HepG2 (cell line): ENCODE measurements at regions not wholly inside any gene's neighbourhood (a gene's known extent, or its start where the extent isn't known, plus 50 kb on each side); places are given as distances from the start of the nearest gene placed in this dataset.

ENCODE experiments used
- ATAC-seq: fragments of 200-7000 bp; cut with Tn5 transposase; 3 replicates; pipeline ENCODE4 v1.9.1; 2020; ENCODE audit warnings: mild to moderate bottlenecking, moderate library complexity
- BruUV-seq: library from RNA; stranded (reverse); fragments of 400-500 nt; replicated peaks from 2 replicates; lab custom pipeline; 2021; lab: Mats Ljungman, UMichigan
- CTCF ChIA-PET: fragments of 300-600 bp; formaldehyde crosslinking; extraction: SDS; loops from one replicate; lab custom pipeline; 2021; ENCODE audit warnings: low total read pairs, inconsistent platforms, low intra/inter-chr PET ratio; lab: Yijun Ruan, JAX
- POLR2A ChIA-PET: fragments of 350-600 bp; sonication (Branson Sonifier 250); formaldehyde crosslinking; loops from one replicate; lab custom pipeline; 2020; ENCODE audit warnings: antibody characterized with exemption, inconsistent platforms; lab: Yijun Ruan, JAX
- DNase-seq: peaks from one replicate; pipeline ENCODE4 v3.0.0-alpha.2; 2015; ENCODE audit warnings: low spot score
- FAIRE-seq: peaks from 3 replicates; lab custom pipeline; 2011; peaks lifted over from hg19 to GRCh38; lab: Jason Lieb, UNC
- H2AFZ ChIP-seq: one replicate; pipeline ENCODE4 v1.6.1; 2011; ENCODE audit warnings: low read length, inconsistent platforms
- H3K27ac ChIP-seq: fragments of 300-600 bp; 3 replicates; pipeline ENCODE4 v1.8.0; 2011; ENCODE audit warnings: mixed run types, mild to moderate bottlenecking, mixed read lengths, low read length, inconsistent platforms; ENCODE audit not compliant: insufficient read depth; ENCODE audit errors: extremely low read length
- H3K27me3 ChIP-seq, 2 experiments: fragments of 200-600 bp in 1 of 2; 2 replicates in 1 of 2; 3 replicates in 1 of 2; pipeline versions ENCODE4 v1.6.0 to v1.8.0; 2011; ENCODE audit warnings: low read length in 2 of 2, mild to moderate bottlenecking in 2 of 2, moderate library complexity in 2 of 2, inconsistent platforms in 1 of 2; ENCODE audit not compliant: insufficient read depth in 2 of 2, control insufficient read depth in 1 of 2
- H3K36me3 ChIP-seq, 2 experiments: fragments of 200-600 bp in 1 of 2; replicated peaks in 1 of 2; 2 replicates in 1 of 2; 3 replicates in 1 of 2; pipeline versions ENCODE4 v1.5.1 to v1.8.0; 2011; ENCODE audit warnings: low read length in 2 of 2, inconsistent platforms in 1 of 2; ENCODE audit not compliant: insufficient read depth in 2 of 2, control insufficient read depth in 1 of 2
- H3K4me1 ChIP-seq: 2 replicates; pipeline ENCODE4 v1.5.1; 2012; ENCODE audit warnings: low read length, inconsistent platforms; ENCODE audit not compliant: insufficient read depth
- H3K4me2 ChIP-seq: 2 replicates; pipeline ENCODE4 v1.6.0; 2011; ENCODE audit warnings: low read depth, low read length, inconsistent platforms
- H3K4me3 ChIP-seq, 3 experiments: fragments of 200-600 bp in 1 of 3; sonication (generic), shearing (Covaris generic) in 1 of 3; replicated peaks in 1 of 3; 2 replicates each; pipeline ENCODE4 v1.5.1; 2011 to 2016; ENCODE audit warnings: low read length in 3 of 3, inconsistent platforms in 2 of 3, low read depth in 2 of 3, mild to moderate bottlenecking in 2 of 3, control low read depth in 1 of 3, mixed read lengths in 1 of 3; ENCODE audit not compliant: insufficient read depth in 1 of 3
- H3K79me2 ChIP-seq: one replicate; pipeline ENCODE4 v1.6.1; 2011; ENCODE audit warnings: low read length, inconsistent platforms; ENCODE audit not compliant: insufficient read depth
- H3K9ac ChIP-seq: 2 replicates; pipeline ENCODE4 v1.6.0; 2011; ENCODE audit warnings: mild to moderate bottlenecking, low read depth, low read length, inconsistent platforms; ENCODE audit not compliant: insufficient read depth
- H3K9me3 ChIP-seq: 2 replicates; pipeline ENCODE4 v1.5.1; 2012; ENCODE audit warnings: mild to moderate bottlenecking, low read length
- H4K20me1 ChIP-seq: 2 replicates; pipeline ENCODE4 v1.6.0; 2011; ENCODE audit warnings: inconsistent platforms, mild to moderate bottlenecking, low read length, moderate library complexity; ENCODE audit not compliant: insufficient read depth
- ELF4 ChIP-seq: sonication (generic); formaldehyde crosslinking; IDR thresholded peaks from 2 replicates; pipeline ENCODE4 v1.5.0; 2020; ENCODE audit warnings: missing genetic modification reagents, mild to moderate bottlenecking, moderate library complexity, borderline replicate concordance
- FOXC1 ChIP-seq: sonication (generic); formaldehyde crosslinking; IDR thresholded peaks from 2 replicates; pipeline ENCODE4 v1.8.0; 2022; ENCODE audit warnings: mild to moderate bottlenecking, missing genetic modification reagents, borderline replicate concordance
- GATAD1 ChIP-seq: IDR thresholded peaks from 2 replicates; pipeline ENCODE4 v1.6.1; 2016; ENCODE audit warnings: missing genetic modification reagents, missing compliant biosample characterization
- MYC ChIP-seq: sonication (generic); formaldehyde crosslinking; IDR thresholded peaks from 2 replicates; pipeline ENCODE4 v1.9.0; 2021; ENCODE audit warnings: missing genetic modification reagents, borderline replicate concordance
- SMAD1 ChIP-seq: sonication (generic); formaldehyde crosslinking; IDR thresholded peaks from 2 replicates; pipeline ENCODE4 v1.4.0; 2020; ENCODE audit warnings: missing genetic modification reagents, low read depth, mild to moderate bottlenecking, borderline replicate concordance
- SMC3 ChIP-seq: IDR thresholded peaks from 2 replicates; pipeline ENCODE4 v1.6.1; 2011; ENCODE audit warnings: low read length, improper control_type of control experiment
- SP2 ChIP-seq: sonication (generic); formaldehyde crosslinking; IDR thresholded peaks from 2 replicates; pipeline ENCODE4 v1.5.1; 2020; ENCODE audit warnings: mild to moderate bottlenecking, missing genetic modification reagents
- TERF1 ChIP-seq: sonication (generic); formaldehyde crosslinking; IDR thresholded peaks from 2 replicates; pipeline ENCODE4 v1.8.0; 2022; ENCODE audit warnings: mild to moderate bottlenecking, missing genetic modification reagents, moderate library complexity
- TFDP2 ChIP-seq: sonication (generic); formaldehyde crosslinking; IDR thresholded peaks from 2 replicates; pipeline ENCODE4 v1.4.0; 2020; ENCODE audit warnings: missing genetic modification reagents
- ZMAT3 ChIP-seq: sonication (generic); formaldehyde crosslinking; conservative IDR thresholded peaks from 2 replicates; pipeline ENCODE4 v1.7.0; 2021; ENCODE audit warnings: missing genetic modification reagents
- ZNF343 ChIP-seq: sonication (generic); formaldehyde crosslinking; IDR thresholded peaks from 2 replicates; pipeline ENCODE4 v1.4.0; 2020; ENCODE audit warnings: mild to moderate bottlenecking, missing genetic modification reagents
- ZNF503 ChIP-seq: sonication (generic); formaldehyde crosslinking; IDR thresholded peaks from 2 replicates; pipeline ENCODE4 v1.4.0; 2020; ENCODE audit warnings: missing genetic modification reagents
- ZNF557 ChIP-seq: sonication (generic); formaldehyde crosslinking; IDR thresholded peaks from 2 replicates; pipeline ENCODE4 v1.4.0; 2020; ENCODE audit warnings: missing genetic modification reagents
- ZNF570 ChIP-seq: sonication (generic); formaldehyde crosslinking; IDR thresholded peaks from 2 replicates; pipeline ENCODE4 v1.4.0; 2020; ENCODE audit warnings: mild to moderate bottlenecking, missing genetic modification reagents, borderline replicate concordance
- ZNF724P ChIP-seq: sonication (generic); formaldehyde crosslinking; IDR thresholded peaks from 2 replicates; pipeline ENCODE4 v1.8.0; 2022; ENCODE audit warnings: missing genetic modification reagents, borderline replicate concordance
- ZNF768 ChIP-seq: sonication (generic); formaldehyde crosslinking; IDR thresholded peaks from 2 replicates; pipeline ENCODE4 v1.4.0; 2020; ENCODE audit warnings: missing genetic modification reagents
- in situ Hi-C: cut with HindIII; loops from 2 replicates; pipeline ENCODE4 v1.10.0; 2017; ENCODE audit warnings: low pct_unique_long_range_greater_than_20kb; ENCODE audit not compliant: extremely low pct_ligation_motif_present
- intact Hi-C: fragments of 100-400 bp; cut with micrococcal nuclease; formaldehyde crosslinking; loops from one replicate; pipeline ENCODE4 v1.10.0; 2022; ENCODE audit not compliant: unreplicated experiment

GRCh38 chr6:148649454-148649963, 97.3 kb upstream of the UST start:
- no peak for ATAC-seq
- peaks cover 35% of the 10 kb centered on the region for H3K9me3 ChIP-seq
- no peak for FAIRE-seq

More at GRCh38 chr6:148649454-148649963, 97.3 kb upstream of the UST start:
- no peak overlapping the region for H2AFZ ChIP-seq
- no peaks in the 10 kb centered on the region for H3K27me3 ChIP-seq
- no peaks in the 10 kb centered on the region for H4K20me1 ChIP-seq
- no peak overlapping the region for H3K4me3 ChIP-seq
- no peak for DNase-seq
- H3K36me3 ChIP-seq = no peaks in the 10 kb centered on the region
- no peak overlapping the region for H3K27ac ChIP-seq
- no TSS peak for BruUV-seq
- intact Hi-C loops (no loop called here), in situ Hi-C loops (no loop called here)
- no peak overlapping the region for H3K4me2 ChIP-seq
- no peak overlapping the region for H3K9ac ChIP-seq
- CTCF ChIA-PET = no interaction called here
- TF ChIP-seq MYC (CRISPR knock-in tag) = no peak
- no peak for TF ChIP-seq ZMAT3
- TF ChIP-seq FOXC1 (CRISPR knock-in tag) = no peak
- no peak for TF ChIP-seq SP2
- no peak for TF ChIP-seq SMC3
- no peak for TF ChIP-seq ZNF503 (CRISPR knock-in tag)
- TF ChIP-seq TFDP2 (CRISPR knock-in tag) = no peak
- TF ChIP-seq ZNF768 (CRISPR knock-in tag) = no peak
- no peak for TF ChIP-seq ZNF557
- no peak for TF ChIP-seq TERF1 (CRISPR knock-in tag)
- no peak for TF ChIP-seq SMAD1 (CRISPR knock-in tag)
- no peak for TF ChIP-seq ELF4 (CRISPR knock-in tag)
- no peak for TF ChIP-seq ZNF570 (CRISPR knock-in tag)
- TF ChIP-seq ZNF343 = no peak
- TF ChIP-seq GATAD1 (CRISPR knock-in tag) = no peak
- no peak for TF ChIP-seq ZNF724P (CRISPR knock-in tag)
- no peaks in the 10 kb centered on the region for H3K79me2 ChIP-seq
- H3K4me1 ChIP-seq = no peaks in the 10 kb centered on the region
- POLR2A ChIA-PET = no interaction called here
